ENCODE measurements at regions not wholly inside any gene's neighbourhood (a gene's known extent, or its start where the extent isn't known, plus 50 kb on each side); places are given as distances from the start of the nearest gene placed in this dataset.

DNA sequence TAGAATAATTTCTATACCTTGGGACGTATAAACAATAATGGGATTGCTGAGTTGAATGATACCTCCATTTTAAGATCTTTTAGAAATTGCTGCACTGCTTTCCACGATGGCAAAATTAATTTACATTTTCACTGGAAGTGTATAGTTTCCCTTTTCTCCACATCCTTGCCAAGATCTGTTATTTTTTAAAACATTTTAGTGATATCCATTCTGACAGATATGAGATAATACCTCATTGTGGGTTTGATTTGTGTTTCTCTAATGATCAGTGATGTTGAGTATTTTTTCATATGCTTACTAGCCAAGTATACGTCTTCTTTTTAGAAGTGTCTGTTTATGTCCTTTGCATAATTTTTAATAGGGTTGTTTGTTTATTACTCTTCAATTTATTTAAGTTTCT is 908.5 kb upstream of the CNTNAP5 start:
- CTCF ChIA-PET (ENCODE audit: partially characterized antibody) = no interaction called here
- TF ChIP-seq POU5F1 (IDR thresholded peaks at IDR 0.05; ENCODE audit: low read depth, low read length) = no peak
- no peak for TF ChIP-seq SAP30 (IDR thresholded peaks at IDR 0.05; ENCODE audit: insufficient read depth, insufficient replicate concordance, low read length)
- no peak for TF ChIP-seq GABPA (IDR thresholded peaks at IDR 0.05; ENCODE audit: borderline replicate concordance, insufficient read depth, low read length)

More for the DNA sequence above, 908.5 kb upstream of the CNTNAP5 start:
- Histone ChIP-seq H4K8ac (ENCODE audit: extremely low read depth, insufficient read depth, low read length) (no peak overlapping the region), H2BK120ac (replicated peaks; ENCODE audit: low read depth, low read length) (no peak overlapping the region), H3K4me3 (ENCODE audit: extremely low read depth in 1 of 4, insufficient read depth in 2 of 4, low read depth in 3 of 4, low read length in 4 of 4) (no peak overlapping the region), H2AK5ac (ENCODE audit: low read depth, low read length) (no peak overlapping the region), H3K9ac (replicated peaks in 1 of 4; ENCODE audit: extremely low read depth in 1 of 4, low read depth in 3 of 4, low read length in 3 of 4) (no peak overlapping the region), H3K27me3 (replicated peaks in 1 of 4; ENCODE audit: control insufficient read depth in 3 of 4, extremely low read depth in 1 of 4, insufficient read depth in 3 of 4, low read length in 3 of 4) (no peaks in the 10 kb centered on the region), H2BK5ac (ENCODE audit: low read depth, low read length) (no peak overlapping the region), H3K79me2 (ENCODE audit: control insufficient read depth in 1 of 2, insufficient read depth in 2 of 2, low read length in 2 of 2) (no peaks in the 10 kb centered on the region), H2BK15ac (ENCODE audit: low read length) (no peak overlapping the region), H2BK12ac (ENCODE audit: low read depth, low read length) (no peak overlapping the region), H3K18ac (ENCODE audit: extremely low read depth, low read length) (no peak overlapping the region), H3K9me3 (ENCODE audit: insufficient read depth in 2 of 2, low read depth in 1 of 2, low read length in 1 of 2) (peaks cover 3 to 8% of the 10 kb centered on the region in 2 experiments; a peak in 3 of 4 replicates), H4K5ac (ENCODE audit: insufficient read length, low read depth, low read length) (no peak overlapping the region), H2AFZ (ENCODE audit: low read length) (no peak overlapping the region), H2BK20ac (ENCODE audit: low read length) (no peak overlapping the region), H3K23ac (ENCODE audit: insufficient read length) (no peak overlapping the region), H3K4ac (replicated peaks; ENCODE audit: insufficient read length, low read depth, low read length) (no peak overlapping the region), H3K14ac (ENCODE audit: insufficient read length) (no peak overlapping the region), H3K36me3 (ENCODE audit: control insufficient read depth in 2 of 4, insufficient read depth in 4 of 4, low read length in 3 of 4) (no peaks in the 10 kb centered on the region), H4K91ac (replicated peaks; ENCODE audit: insufficient read length, low read length) (no peak overlapping the region), H4K20me1 (replicated peaks in 1 of 2; ENCODE audit: control insufficient read depth in 1 of 2, insufficient read depth in 2 of 2, low read length in 2 of 2) (no peaks in the 10 kb centered on the region), H3K79me1 (ENCODE audit: low read depth, low read length) (no peaks in the 10 kb centered on the region), H3K56ac (replicated peaks; ENCODE audit: insufficient read length, low read depth, low read length) (no peak overlapping the region), H3K4me2 (ENCODE audit: insufficient read depth in 1 of 2, low read depth in 2 of 2, low read length in 2 of 2) (no peak overlapping the region), H3K4me1 (replicated peaks in 1 of 4; ENCODE audit: control insufficient read depth in 3 of 4, insufficient read depth in 4 of 4, low read length in 3 of 4) (no peaks in the 10 kb centered on the region), H3K23me2 (ENCODE audit: low read depth, low read length) (no peaks in the 10 kb centered on the region), H3K27ac (ENCODE audit: low read depth, low read length) (no peak overlapping the region)
- no peak for FAIRE-seq
- DNase-seq (ENCODE audit: low read depth in 1 of 2, low spot score in 2 of 2) = no peak
- POLR2A ChIA-PET (ENCODE audit: partially characterized antibody) = no interaction called here
- WGBS, 2 experiments (ENCODE audit: extremely low coverage in 1 of 2, insufficient coverage in 1 of 2, insufficient read length in 1 of 2, insufficient replicate concordance in 2 of 2, low coverage in 1 of 2, low lambda C conversion rate in 2 of 2, missing lambda C conversion rate in 1 of 2) = 89% methylated on average over 3 of the region's 3 CpGs; no CpG with 5 or more reads in 1 of the 2 experiments
